OCI-LY3 (cell line): ENCODE measurements at regions not wholly inside any gene's neighbourhood (a gene's known extent, or its start where the extent isn't known, plus 50 kb on each side); places are given as distances from the start of the nearest gene placed in this dataset.

Experiments used
- H2AFZ ChIP-seq: fragments of 200-600, 300-600 bp; shearing (Covaris generic); 2 replicates; pipeline ENCODE4 v1.6.0; 2014; ENCODE audit warnings: antibody characterized with exemption, low read depth, low read length
- H3K27ac ChIP-seq: fragments of 200-600, 300-600 bp; sonication (generic); 2 replicates; pipeline ENCODE4 v1.5.1; 2014; ENCODE audit warnings: mild to moderate bottlenecking, low read length, moderate library complexity, mixed read lengths
- H3K27me3 ChIP-seq: fragments of 200-600, 300-600 bp; sonication (generic); 2 replicates; pipeline ENCODE4 v1.6.1; 2014; ENCODE audit warnings: low read depth, low read length, mixed read lengths
- H3K36me3 ChIP-seq: fragments of 200-600, 300-600 bp; sonication (generic); replicated peaks from 2 replicates; pipeline ENCODE3; 2014; ENCODE audit warnings: low read depth, low read length, mixed read lengths
- H3K4me1 ChIP-seq: fragments of 300-600, 200-600 bp; sonication (generic); 2 replicates; pipeline ENCODE4 v1.6.1; 2014; ENCODE audit warnings: low read length, mixed read lengths
- H3K4me2 ChIP-seq: fragments of 200-600, 300-600 bp; sonication (generic); 2 replicates; pipeline ENCODE4 v1.6.1; 2014; ENCODE audit warnings: low read length, mixed read lengths
- H3K4me3 ChIP-seq: fragments of 300-600, 200-600 bp; sonication (generic); 2 replicates; pipeline ENCODE4 v1.5.1; 2014; ENCODE audit warnings: antibody characterized with exemption, mild to moderate bottlenecking, low read length, moderate library complexity
- H3K79me2 ChIP-seq: fragments of 300-600, 200-600 bp; shearing (Covaris generic); 2 replicates; pipeline ENCODE4 v1.6.1; 2014; ENCODE audit warnings: mild to moderate bottlenecking, low read length, mixed read lengths
- H3K9ac ChIP-seq: fragments of 300-600, 200-600 bp; shearing (Covaris generic); 2 replicates; pipeline ENCODE4 v1.6.0; 2014; ENCODE audit warnings: mild to moderate bottlenecking, low read length, moderate library complexity
- H3K9me3 ChIP-seq: fragments of 200-600, 300-600 bp; shearing (Covaris generic); 2 replicates; pipeline ENCODE4 v1.6.1; 2014; ENCODE audit warnings: low read length, mixed read lengths; ENCODE audit not compliant: insufficient read depth
- H4K20me1 ChIP-seq: fragments of 200-600, 300-600 bp; sonication (generic); 2 replicates; pipeline ENCODE4 v1.6.1; 2016; ENCODE audit warnings: low read length, mixed read lengths; ENCODE audit not compliant: insufficient read depth
- CTCF ChIP-seq: fragments of 200-600, 300-600 bp; sonication (generic); IDR thresholded peaks from 2 replicates; pipeline ENCODE4 v1.5.1; 2014; ENCODE audit warnings: antibody characterized with exemption, low read length, low read depth
- EZH2phosphoT487 ChIP-seq: fragments of 200-600 bp; shearing (Covaris generic); IDR thresholded peaks from 2 replicates; pipeline ENCODE4 v1.6.1; 2018; ENCODE audit warnings: antibody characterized with exemption, mixed run types, low read depth

- peaks cover 13% of the 10 kb centered on the region; the same call in 1 of the 2 replicates for H3K4me1 ChIP-seq
- peak overlapping the region; percentile 78 for H3K9ac ChIP-seq
- TF ChIP-seq EZH2phosphoT487 (no peak), CTCF (no peak)
- H2AFZ ChIP-seq, result peak overlapping the region; percentile 90
- no peaks in the 10 kb centered on the region for H3K9me3 ChIP-seq
- peak overlapping the region; percentile 86 for H3K4me3 ChIP-seq
- peak overlapping the region; percentile 78 for H3K4me2 ChIP-seq
- peak overlapping the region; percentile 49 for H3K27ac ChIP-seq
- no peaks in the 10 kb centered on the region for H3K36me3 ChIP-seq
- no peaks in the 10 kb centered on the region for H4K20me1 ChIP-seq
- H3K27me3 ChIP-seq, result no peaks in the 10 kb centered on the region
- no peaks in the 10 kb centered on the region for H3K79me2 ChIP-seq
Measured at GRCh38 chr5:81851481-81852178, 100.7 kb upstream of the SSBP2 start.

GRCh38 chr5:81850501-81851357 lies 99.8 kb upstream of the SSBP2 start:
- H3K4me3 ChIP-seq, result peak overlapping the region; percentile 86
- H3K27me3 ChIP-seq, result no peaks in the 10 kb centered on the region
- TF ChIP-seq EZH2phosphoT487 (no peak), CTCF (no peak)
- H3K4me2 ChIP-seq, result peak overlapping the region; percentile 78
- H3K9me3 ChIP-seq, result no peaks in the 10 kb centered on the region
- peaks cover 13% of the 10 kb centered on the region; the same call in 1 of the 2 replicates for H3K4me1 ChIP-seq
- no peaks in the 10 kb centered on the region for H4K20me1 ChIP-seq
- no peaks in the 10 kb centered on the region for H3K79me2 ChIP-seq
- H3K27ac ChIP-seq, result no peak overlapping the region
- H3K9ac ChIP-seq, result peak overlapping the region; percentile 78
- no peaks in the 10 kb centered on the region for H3K36me3 ChIP-seq
- H2AFZ ChIP-seq, result peak overlapping the region; percentile 90

GRCh38 chr5:81849770-81850367 lies 99.0 kb upstream of the SSBP2 start:
- H3K4me3 ChIP-seq, result no peak overlapping the region
- no peak overlapping the region for H3K27ac ChIP-seq
- no peak overlapping the region for H2AFZ ChIP-seq
- no peaks in the 10 kb centered on the region for H3K79me2 ChIP-seq
- H3K9me3 ChIP-seq, result no peaks in the 10 kb centered on the region
- peaks cover 13% of the 10 kb centered on the region; the same call in 1 of the 2 replicates for H3K4me1 ChIP-seq
- TF ChIP-seq EZH2phosphoT487 (no peak), CTCF (no peak)
- no peak overlapping the region for H3K4me2 ChIP-seq
- no peaks in the 10 kb centered on the region for H3K36me3 ChIP-seq
- H3K9ac ChIP-seq, result no peak overlapping the region
- H4K20me1 ChIP-seq, result no peaks in the 10 kb centered on the region
- no peaks in the 10 kb centered on the region for H3K27me3 ChIP-seq
